Fibroblast of pulmonary artery (primary cell): ENCODE measurements at regions not wholly inside any gene's neighbourhood (a gene's known extent, or its start where the extent isn't known, plus 50 kb on each side); places are given as distances from the start of the nearest gene placed in this dataset.
"Not testable (repeated sequence)": the region's sequence is repeated elsewhere in the genome, so short reads cannot be mapped to it uniquely, and the experiment has no call there.

Source experiments
- DNase-seq: peaks from one replicate; pipeline ENCODE4 v3.0.0-alpha.2; 2010; ENCODE audit warnings: low read depth
- H3K4me3 ChIP-seq: replicated peaks from 2 replicates; pipeline ENCODE4 v1.5.1; 2011; ENCODE audit warnings: low read depth, mild to moderate bottlenecking, control low read depth, low read length, moderate library complexity
- CTCF ChIP-seq: IDR thresholded peaks from 2 replicates; pipeline ENCODE4 v1.5.1; 2011; ENCODE audit warnings: mild to moderate bottlenecking, control low read depth, low read length, inconsistent platforms; ENCODE audit errors: missing control alignments

- TF ChIP-seq CTCF = no peak
- no peak for DNase-seq
- H3K4me3 ChIP-seq = no peak overlapping the region
Observed at GRCh38 chr1:98126740-98127139, 205.9 kb upstream of the DPYD start.

GRCh38 chr1:98121646-98122045 is 200.8 kb upstream of the DPYD start:
- no peak overlapping the region for H3K4me3 ChIP-seq
- TF ChIP-seq CTCF = no peak
- DNase-seq = peak; percentile 18

GRCh38 chr1:98119796-98120195 is 199.0 kb upstream of the DPYD start:
- peak; percentile 43 for DNase-seq
- no peak overlapping the region for H3K4me3 ChIP-seq
- no peak for TF ChIP-seq CTCF

GRCh38 chr1:98113811-98114210 is 193.0 kb upstream of the DPYD start:
- TF ChIP-seq CTCF = no peak
- H3K4me3 ChIP-seq = no peak overlapping the region
- no peak for DNase-seq

DNA sequence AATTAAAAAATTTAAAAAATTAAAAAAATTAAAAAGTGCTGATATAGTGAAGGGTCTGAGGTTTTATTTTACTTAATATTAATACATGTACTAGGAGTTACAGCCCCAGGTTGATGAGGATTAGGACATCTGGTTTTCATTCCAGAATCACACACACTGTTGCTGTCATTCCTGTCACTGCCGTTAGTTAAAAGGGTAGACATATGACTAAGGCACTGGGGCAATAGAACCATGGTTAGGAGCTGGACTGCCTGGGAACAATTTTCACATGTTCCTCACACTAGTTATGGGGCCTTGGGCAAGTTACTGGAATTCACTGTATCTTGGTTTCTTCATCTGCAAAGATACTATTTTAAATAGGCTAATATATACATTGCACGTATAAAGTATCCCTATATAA is 191.8 kb upstream of the DPYD start:
- H3K4me3 ChIP-seq = no peak overlapping the region
- DNase-seq = no peak
- no peak for TF ChIP-seq CTCF

- no peak for TF ChIP-seq CTCF
- DNase-seq = peak; percentile 29
- H3K4me3 ChIP-seq = no peak overlapping the region
Observed at GRCh38 chr1:98110674-98111073, 189.8 kb upstream of the DPYD start.

DNA sequence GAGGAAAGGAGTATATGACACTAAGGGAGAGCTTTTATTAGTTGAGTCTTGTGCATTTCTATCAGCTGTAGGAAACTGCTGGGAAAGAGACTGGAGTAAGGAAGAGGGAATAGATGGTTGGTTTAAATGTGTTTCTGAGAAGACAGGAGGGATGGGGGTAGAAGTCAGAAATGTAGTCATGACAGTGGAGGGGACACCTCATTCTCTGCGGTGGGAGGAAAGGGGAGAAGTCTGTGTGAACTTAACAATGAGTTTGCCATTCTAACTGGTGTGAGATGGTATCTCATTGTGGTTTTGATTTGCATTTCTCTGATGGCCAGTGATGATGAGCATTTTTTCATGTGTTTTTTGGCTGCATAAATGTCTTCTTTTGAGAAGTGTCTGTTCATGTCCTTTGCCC is 187.5 kb upstream of the DPYD start:
- DNase-seq = not testable (repeated sequence)

DNA sequence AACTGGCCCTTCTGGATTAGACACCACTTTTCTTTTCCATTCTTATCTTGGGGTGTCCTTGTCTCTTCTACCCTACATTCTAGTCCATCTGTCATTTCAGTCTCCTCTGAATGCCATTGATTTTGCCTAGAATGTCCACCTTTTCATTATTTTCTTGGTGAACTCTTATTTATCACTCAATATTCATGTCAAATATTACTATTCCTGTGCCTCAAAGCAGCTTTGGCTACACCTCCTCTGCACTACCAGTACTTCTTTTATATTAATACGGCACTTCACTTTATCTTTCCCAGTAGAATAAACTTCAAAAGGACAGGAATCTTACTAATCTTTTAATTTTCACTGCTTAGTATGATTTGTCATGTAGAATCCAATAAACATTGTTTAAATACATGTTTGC is 186.4 kb upstream of the DPYD start:
- no peak overlapping the region for H3K4me3 ChIP-seq
- TF ChIP-seq CTCF = no peak
- no peak for DNase-seq

More for the DNA sequence above, 187.5 kb upstream of the DPYD start:
- H3K4me3 ChIP-seq = not testable (repeated sequence)
